Lung (tissue), 11 donors: ENCODE measurements at regions not wholly inside any gene's neighbourhood (a gene's known extent, or its start where the extent isn't known, plus 50 kb on each side); places are given as distances from the start of the nearest gene placed in this dataset.

Experiments
- ATAC-seq: fragments of 200-7000 bp; cut with Tn5 transposase; one replicate; pipeline ENCODE4 v1.9.1; 2020; ENCODE audit warnings: moderate number of reproducible peaks; ENCODE audit not compliant: insufficient read depth, low FRiP score
- DNase-seq, 3 donors: peaks; one replicate each; pipeline ENCODE4 v3.0.0-alpha.2; 2013 to 2017
- H3K27ac ChIP-seq, 2 donors: one replicate each; pipeline ENCODE4 v1.5.1; 2013; ENCODE audit warnings: mild to moderate bottlenecking in 2 of 2, moderate library complexity in 2 of 2, control low read depth in 1 of 2, inconsistent platforms in 1 of 2, low read depth in 1 of 2, low read length in 1 of 2
- H3K27me3 ChIP-seq, 3 donors: one replicate each; pipeline ENCODE4 v1.5.1; 2013; ENCODE audit warnings: low read length in 2 of 3; ENCODE audit not compliant: control insufficient read depth in 3 of 3, insufficient read depth in 3 of 3
- H3K36me3 ChIP-seq, 4 donors: one replicate each; pipeline ENCODE4 v1.5.1; 2013; ENCODE audit warnings: low read length in 4 of 4, mild to moderate bottlenecking in 1 of 4, moderate library complexity in 1 of 4; ENCODE audit not compliant: control insufficient read depth in 4 of 4, insufficient read depth in 4 of 4
- H3K4me1 ChIP-seq, 5 donors: one replicate each; pipeline ENCODE4 v1.5.1; 2013; ENCODE audit warnings: low read length in 5 of 5, mild to moderate bottlenecking in 2 of 5, moderate library complexity in 1 of 5; ENCODE audit not compliant: control insufficient read depth in 5 of 5, insufficient read depth in 5 of 5
- H3K4me3 ChIP-seq: one replicate; pipeline ENCODE4 v1.5.1; 2013; ENCODE audit warnings: mild to moderate bottlenecking, control low read depth, moderate library complexity
- H3K9ac ChIP-seq, 2 donors: one replicate each; pipeline ENCODE4 v1.5.1; 2013; ENCODE audit warnings: low read length in 2 of 2, control low read depth in 1 of 2; ENCODE audit not compliant: insufficient read depth in 1 of 2
- H3K9me3 ChIP-seq, 4 donors: one replicate each; pipeline ENCODE4 v1.5.1; 2013; ENCODE audit warnings: low read length in 3 of 4, mild to moderate bottlenecking in 1 of 4, moderate library complexity in 1 of 4; ENCODE audit not compliant: control insufficient read depth in 4 of 4, insufficient read depth in 3 of 4
- WGBS, 2 donors: extraction: QIAGEN DNeasy Blood & Tissue Kit; methylation state at CpG; one replicate each; pipeline ENCODE4 v1.1.7; 2013; 5-methylcytosine and 5-hydroxymethylcytosine counted together
- TF ChIP-seq, protein P1 (sequence below): IDR thresholded peaks from 2 replicates; pipeline ENCODE4 v1.5.1; 2012; ENCODE audit warnings: mild to moderate bottlenecking; ENCODE audit errors: control extremely low read depth, extremely low read depth
- donor health status: control.
- donor health status: control.
- donor health status: Bipolar disorder and iron deficiency.
- donor health status: healthy.
- donor health status: DM: yes; HTN: yes; CAD: no.

DNA sequence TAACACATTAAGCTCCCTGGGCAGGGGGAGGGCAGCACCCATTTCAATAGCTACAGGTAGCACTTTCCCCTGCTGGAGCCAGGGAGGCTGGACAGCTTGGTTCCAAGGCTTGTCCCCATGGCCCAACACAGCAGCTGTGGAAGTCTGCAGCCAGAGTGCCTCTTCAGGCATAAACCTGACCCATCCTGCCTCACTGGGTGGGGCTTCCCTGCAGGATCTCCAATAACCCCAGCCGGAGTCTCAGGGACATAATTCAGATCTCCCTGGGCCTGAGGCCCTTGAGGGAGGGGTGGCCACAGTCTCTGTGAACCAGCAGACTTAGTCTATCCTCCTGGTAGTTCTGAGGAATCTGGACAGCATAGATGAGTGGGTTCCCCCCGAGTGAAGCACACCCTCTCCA is 1001.9 kb upstream of the CHAC2 start:
- 77 to 84% methylated on average over 2 of the region's 2 CpGs for WGBS, 2 donors
- Histone ChIP-seq H3K4me3 (no peak overlapping the region), H3K27me3 (no peaks in the 10 kb centered on the region), H3K36me3 (no peaks in the 10 kb centered on the region), H3K27ac (no peak overlapping the region), H3K9me3 (peaks cover 0 to 3% (median 0%) of the 10 kb centered on the region in 4 donors), H3K4me1 (no peaks in the 10 kb centered on the region), H3K9ac (no peak overlapping the region)
- ATAC-seq: no peak
- no peak for DNase-seq
- TF ChIP-seq, protein P1, sequence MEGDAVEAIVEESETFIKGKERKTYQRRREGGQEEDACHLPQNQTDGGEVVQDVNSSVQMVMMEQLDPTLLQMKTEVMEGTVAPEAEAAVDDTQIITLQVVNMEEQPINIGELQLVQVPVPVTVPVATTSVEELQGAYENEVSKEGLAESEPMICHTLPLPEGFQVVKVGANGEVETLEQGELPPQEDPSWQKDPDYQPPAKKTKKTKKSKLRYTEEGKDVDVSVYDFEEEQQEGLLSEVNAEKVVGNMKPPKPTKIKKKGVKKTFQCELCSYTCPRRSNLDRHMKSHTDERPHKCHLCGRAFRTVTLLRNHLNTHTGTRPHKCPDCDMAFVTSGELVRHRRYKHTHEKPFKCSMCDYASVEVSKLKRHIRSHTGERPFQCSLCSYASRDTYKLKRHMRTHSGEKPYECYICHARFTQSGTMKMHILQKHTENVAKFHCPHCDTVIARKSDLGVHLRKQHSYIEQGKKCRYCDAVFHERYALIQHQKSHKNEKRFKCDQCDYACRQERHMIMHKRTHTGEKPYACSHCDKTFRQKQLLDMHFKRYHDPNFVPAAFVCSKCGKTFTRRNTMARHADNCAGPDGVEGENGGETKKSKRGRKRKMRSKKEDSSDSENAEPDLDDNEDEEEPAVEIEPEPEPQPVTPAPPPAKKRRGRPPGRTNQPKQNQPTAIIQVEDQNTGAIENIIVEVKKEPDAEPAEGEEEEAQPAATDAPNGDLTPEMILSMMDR: no peak

DNA sequence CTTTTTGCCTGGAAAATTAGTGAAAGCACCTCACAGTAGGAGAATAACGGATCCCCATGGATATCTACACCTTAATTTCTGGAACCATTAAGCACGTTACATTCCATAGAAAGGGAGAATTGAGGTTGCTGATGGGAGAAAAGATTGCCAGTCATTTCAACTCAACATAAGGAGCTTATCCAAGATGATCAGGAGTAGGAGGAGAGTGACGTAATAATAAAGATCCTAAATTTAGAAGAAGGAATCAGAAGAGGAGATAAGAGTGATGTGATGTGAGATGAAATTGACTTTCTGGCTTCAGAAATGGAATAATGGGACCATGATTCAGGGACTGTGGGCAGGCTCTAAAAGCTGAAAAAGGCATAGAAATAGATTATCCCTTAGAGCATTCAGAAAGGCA is 1017.8 kb upstream of the CHAC2 start:
- Histone ChIP-seq H3K4me3 (no peak overlapping the region), H3K36me3 (no peaks in the 10 kb centered on the region), H3K9ac (no peak overlapping the region), H3K4me1 (no peaks in the 10 kb centered on the region), H3K9me3 (peaks cover 0 to 7% (median 0%) of the 10 kb centered on the region in 4 donors), H3K27ac (no peak overlapping the region), H3K27me3 (no peaks in the 10 kb centered on the region)
- 84 to 94% methylated on average over 3 of the region's 3 CpGs for WGBS, 2 donors
- TF ChIP-seq, protein P1: no peak
- ATAC-seq (no peak), DNase-seq (no peak)

DNA sequence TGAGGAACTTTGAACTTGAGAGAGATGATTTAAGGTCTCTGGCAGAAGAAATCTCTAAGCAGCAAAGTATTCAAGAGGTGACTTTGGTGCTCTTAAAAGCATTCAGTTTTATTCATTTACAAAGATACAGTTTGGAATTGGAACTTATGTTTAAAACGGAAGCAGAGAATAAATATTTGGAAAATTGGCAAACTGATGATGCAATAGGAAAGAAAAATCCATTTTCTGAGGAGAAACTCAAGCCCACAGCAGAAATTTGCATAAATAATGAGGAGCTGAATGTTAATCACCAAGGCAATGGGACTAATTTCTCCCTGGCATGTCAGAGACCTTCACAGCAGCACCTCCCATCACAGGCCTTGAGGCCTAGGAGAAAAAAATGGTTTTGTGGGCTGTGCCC is 1022.5 kb upstream of the CHAC2 start:
- Histone ChIP-seq H3K9me3 (peaks cover 0 to 7% (median 0%) of the 10 kb centered on the region in 4 donors), H3K4me3 (no peak overlapping the region), H3K27me3 (no peaks in the 10 kb centered on the region), H3K36me3 (no peaks in the 10 kb centered on the region), H3K4me1 (no peaks in the 10 kb centered on the region), H3K9ac (no peak overlapping the region), H3K27ac (no peak overlapping the region)
- DNase-seq (no peak), ATAC-seq (no peak)
- 82 to 94% methylated on average over 1 of the region's 1 CpG for WGBS, 2 donors
- TF ChIP-seq, protein P1: no peak

DNA sequence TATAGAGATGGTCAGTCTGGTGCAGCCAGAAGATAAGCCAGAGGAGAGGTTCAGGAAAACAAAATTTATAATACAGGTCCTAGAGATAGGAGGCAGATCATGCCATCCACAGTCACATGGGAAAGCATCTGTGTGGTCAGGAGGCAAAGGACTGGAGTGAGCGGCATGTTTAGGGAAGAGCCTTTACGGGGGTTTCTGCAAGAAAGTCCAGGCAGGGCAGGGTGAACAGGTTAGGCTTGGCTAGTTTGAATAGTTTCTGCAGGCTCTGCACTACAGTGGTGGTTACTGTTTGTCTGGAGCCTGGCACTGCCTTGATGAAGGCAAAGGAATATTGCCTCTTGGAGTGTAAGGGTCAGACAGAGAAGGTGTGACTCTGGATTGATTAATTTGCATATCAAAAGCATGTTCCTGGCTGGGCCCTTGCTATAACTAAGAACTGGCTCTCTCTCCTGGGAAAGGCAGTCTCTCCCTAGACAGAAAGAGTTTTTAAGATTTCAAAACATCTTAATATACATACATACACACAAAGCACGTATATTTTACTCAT is 1034.7 kb upstream of the CHAC2 start:
- Histone ChIP-seq H3K27me3 (no peaks in the 10 kb centered on the region), H3K9me3 (peaks cover 0 to 4% (median 0%) of the 10 kb centered on the region in 4 donors), H3K36me3 (no peaks in the 10 kb centered on the region), H3K9ac (no peak overlapping the region), H3K4me1 (no peaks in the 10 kb centered on the region), H3K27ac (no peak overlapping the region), H3K4me3 (no peak overlapping the region)
- DNase-seq (no peak), ATAC-seq (no peak)
- TF ChIP-seq, protein P1: no peak
- 64 to 83% methylated on average over 3 of the region's 3 CpGs for WGBS, 2 donors
